RWPE2 (cell line): ENCODE measurements at regions not wholly inside any gene's neighbourhood (a gene's known extent, or its start where the extent isn't known, plus 50 kb on each side); places are given as distances from the start of the nearest gene placed in this dataset.

Experiments
- ATAC-seq: fragments of 200-7000 bp; cut with Tn5 transposase; 3 replicates; pipeline ENCODE4 v1.9.1; 2021; ENCODE audit warnings: low read depth
- DNase-seq: peaks from one replicate; pipeline ENCODE4 v3.0.0-alpha.2; 2020; ENCODE audit warnings: low spot score
- H3K27ac ChIP-seq: fragments of 450-650 bp; 2 replicates; pipeline ENCODE4 v1.5.1; 2017; ENCODE audit warnings: mild to moderate bottlenecking; ENCODE audit not compliant: poor library complexity, severe bottlenecking
- H3K27me3 ChIP-seq: fragments of 250-450 bp; sonication (Bioruptor Pico); 2 replicates; pipeline ENCODE4 v1.5.1; 2021; ENCODE audit warnings: mild to moderate bottlenecking, moderate library complexity; ENCODE audit not compliant: insufficient read depth, poor library complexity, severe bottlenecking
- H3K36me3 ChIP-seq: fragments of 250-450 bp; sonication (Bioruptor Pico); 2 replicates; pipeline ENCODE4 v1.5.1; 2020; ENCODE audit warnings: low read depth, mild to moderate bottlenecking, moderate library complexity
- H3K4me1 ChIP-seq: fragments of 250-450 bp; sonication (Bioruptor Pico); 2 replicates; pipeline ENCODE4 v1.5.1; 2021; ENCODE audit warnings: mild to moderate bottlenecking, moderate library complexity; ENCODE audit not compliant: insufficient read depth, poor library complexity, severe bottlenecking
- H3K4me3 ChIP-seq: fragments of 250-450 bp; sonication (Bioruptor Pico); 2 replicates; pipeline ENCODE4 v1.5.1; 2021; ENCODE audit warnings: mild to moderate bottlenecking, moderate library complexity; ENCODE audit not compliant: severe bottlenecking
- H3K9me3 ChIP-seq: fragments of 250-450 bp; sonication (Bioruptor Pico); 2 replicates; pipeline ENCODE4 v1.5.1; 2021; ENCODE audit warnings: mild to moderate bottlenecking, moderate library complexity; ENCODE audit not compliant: severe bottlenecking
- TF ChIP-seq, protein P1 (sequence below): fragments of 450-650 bp; IDR thresholded peaks from one replicate; pipeline ENCODE4 v1.5.1; 2017; ENCODE audit warnings: mild to moderate bottlenecking, moderate library complexity; ENCODE audit not compliant: poor library complexity, severe bottlenecking

DNA sequence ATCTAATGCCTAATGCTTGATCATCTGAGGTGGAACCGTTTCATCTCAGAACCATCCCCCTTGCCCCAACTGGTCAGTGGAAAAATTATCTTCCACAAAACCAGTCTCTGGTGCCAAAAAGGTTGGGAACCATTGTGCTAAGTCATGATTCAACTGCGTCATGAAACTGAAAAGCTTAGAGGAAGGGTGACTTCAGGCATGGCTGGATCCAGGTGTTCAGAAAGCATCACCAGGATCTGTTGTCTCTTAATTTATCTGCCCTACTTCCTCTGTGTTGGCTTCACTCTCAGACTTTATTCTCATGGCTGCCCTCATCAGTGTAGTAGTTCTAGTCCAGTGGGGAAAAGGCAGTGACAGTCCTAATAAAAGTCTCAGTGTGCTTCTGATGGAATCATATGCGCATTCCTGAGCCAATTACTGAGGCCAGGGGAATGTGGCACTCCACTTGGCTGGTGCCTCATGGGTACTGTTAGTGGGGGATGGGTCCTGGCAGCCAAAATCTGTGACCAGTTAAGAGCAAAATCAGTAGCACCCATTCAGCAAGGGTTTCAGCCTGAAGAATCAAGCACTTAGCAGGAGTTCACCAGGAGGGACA, 110.3 kb downstream of the WNT5A start:
- TF ChIP-seq, protein P1, sequence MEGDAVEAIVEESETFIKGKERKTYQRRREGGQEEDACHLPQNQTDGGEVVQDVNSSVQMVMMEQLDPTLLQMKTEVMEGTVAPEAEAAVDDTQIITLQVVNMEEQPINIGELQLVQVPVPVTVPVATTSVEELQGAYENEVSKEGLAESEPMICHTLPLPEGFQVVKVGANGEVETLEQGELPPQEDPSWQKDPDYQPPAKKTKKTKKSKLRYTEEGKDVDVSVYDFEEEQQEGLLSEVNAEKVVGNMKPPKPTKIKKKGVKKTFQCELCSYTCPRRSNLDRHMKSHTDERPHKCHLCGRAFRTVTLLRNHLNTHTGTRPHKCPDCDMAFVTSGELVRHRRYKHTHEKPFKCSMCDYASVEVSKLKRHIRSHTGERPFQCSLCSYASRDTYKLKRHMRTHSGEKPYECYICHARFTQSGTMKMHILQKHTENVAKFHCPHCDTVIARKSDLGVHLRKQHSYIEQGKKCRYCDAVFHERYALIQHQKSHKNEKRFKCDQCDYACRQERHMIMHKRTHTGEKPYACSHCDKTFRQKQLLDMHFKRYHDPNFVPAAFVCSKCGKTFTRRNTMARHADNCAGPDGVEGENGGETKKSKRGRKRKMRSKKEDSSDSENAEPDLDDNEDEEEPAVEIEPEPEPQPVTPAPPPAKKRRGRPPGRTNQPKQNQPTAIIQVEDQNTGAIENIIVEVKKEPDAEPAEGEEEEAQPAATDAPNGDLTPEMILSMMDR: no peak
- ATAC-seq (no peak), DNase-seq (no peak)
- no peak overlapping the region for H3K27ac ChIP-seq
- H3K4me3 ChIP-seq: no peak overlapping the region
- no peaks in the 10 kb centered on the region for H3K36me3 ChIP-seq
- peaks cover 14% of the 10 kb centered on the region for H3K27me3 ChIP-seq
- no peaks in the 10 kb centered on the region for H3K4me1 ChIP-seq
- no peaks in the 10 kb centered on the region for H3K9me3 ChIP-seq

DNA sequence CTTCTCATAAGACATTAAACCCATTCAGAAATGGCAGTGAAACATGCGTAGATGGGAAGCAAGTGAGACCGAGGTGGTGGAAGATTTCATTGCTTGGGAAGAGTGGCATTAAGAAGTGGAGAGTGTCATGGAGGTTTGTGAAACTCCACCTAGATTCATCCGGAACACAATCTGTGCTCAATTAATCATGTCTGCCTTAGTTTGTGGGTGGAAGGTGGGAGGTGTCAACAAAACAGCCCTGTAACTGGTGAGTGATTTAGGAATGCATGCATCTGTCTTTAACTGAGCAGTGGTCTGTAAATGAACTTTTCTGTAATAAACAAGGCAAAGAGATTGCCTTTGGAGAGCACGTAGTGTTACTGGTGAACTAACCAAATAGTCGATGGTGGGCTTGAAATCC, 113.7 kb downstream of the WNT5A start:
- DNase-seq: no peak
- no peaks in the 10 kb centered on the region for H3K36me3 ChIP-seq
- H3K4me1 ChIP-seq: no peaks in the 10 kb centered on the region
- H3K27ac ChIP-seq: no peak overlapping the region
- no peaks in the 10 kb centered on the region for H3K9me3 ChIP-seq
- no peak for ATAC-seq
- no peak overlapping the region for H3K4me3 ChIP-seq
- H3K27me3 ChIP-seq: no peaks in the 10 kb centered on the region
- TF ChIP-seq, protein P1: no peak

DNA sequence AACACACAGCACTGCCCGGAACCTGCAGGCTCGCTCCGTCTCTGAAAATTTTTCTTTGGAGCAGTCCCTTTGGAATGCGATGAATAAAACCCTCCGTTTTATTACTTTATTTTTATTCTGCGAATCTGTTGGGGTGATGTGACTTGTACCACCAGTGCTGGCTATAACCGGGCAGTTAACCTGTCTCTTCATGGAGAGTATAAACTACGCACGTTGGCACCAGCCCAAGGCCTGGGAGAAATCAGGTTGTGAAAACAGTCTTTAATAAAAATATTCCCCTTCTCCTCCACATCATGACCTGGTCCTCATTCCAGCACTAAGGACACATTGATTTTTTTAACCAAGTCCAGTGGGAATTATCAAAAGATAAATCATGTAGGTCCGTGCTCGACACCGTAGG, 116.8 kb downstream of the WNT5A start:
- Histone ChIP-seq H3K27ac (no peak overlapping the region), H3K4me3 (no peak overlapping the region), H3K4me1 (no peaks in the 10 kb centered on the region), H3K9me3 (no peaks in the 10 kb centered on the region), H3K36me3 (no peaks in the 10 kb centered on the region), H3K27me3 (no peaks in the 10 kb centered on the region)
- TF ChIP-seq, protein P1: no peak
- ATAC-seq: no peak
- DNase-seq: no peak

DNA sequence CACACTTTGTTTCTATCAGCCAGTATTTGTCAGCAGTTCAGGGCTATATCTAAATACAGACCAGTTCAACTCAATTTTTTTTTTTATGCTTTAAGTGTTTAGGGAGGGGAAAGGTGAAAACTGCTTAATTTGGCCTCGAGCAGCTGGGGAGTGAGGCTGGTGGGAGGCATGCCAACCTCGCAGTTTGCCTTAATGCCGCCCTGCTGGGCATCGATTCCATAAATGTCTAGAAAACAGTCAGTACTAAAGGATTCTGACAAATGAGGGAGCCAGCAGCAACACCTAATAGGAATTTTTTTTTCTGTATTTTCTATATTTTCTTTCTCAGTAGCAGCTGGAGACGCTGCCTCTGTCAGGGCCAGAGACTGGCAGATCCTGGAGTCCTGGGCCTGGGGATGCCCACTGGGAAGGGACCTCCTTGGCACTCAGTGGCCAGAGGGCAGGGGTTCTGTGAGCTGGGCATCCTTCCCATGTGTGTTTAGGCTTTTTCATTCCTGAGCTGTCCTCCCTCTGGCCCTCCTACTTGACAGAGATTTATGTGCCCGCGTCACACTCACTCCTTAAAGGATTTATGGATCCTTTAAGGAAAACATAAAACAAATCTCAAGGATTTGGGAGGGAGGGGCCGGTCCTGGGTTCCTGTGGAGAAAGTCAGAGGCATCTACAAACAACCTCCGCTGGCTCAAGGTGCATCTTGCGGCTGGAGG, 117.8 kb downstream of the WNT5A start:
- Histone ChIP-seq H3K27ac (no peak overlapping the region), H3K4me3 (no peak overlapping the region), H3K27me3 (no peaks in the 10 kb centered on the region), H3K36me3 (no peaks in the 10 kb centered on the region), H3K4me1 (no peaks in the 10 kb centered on the region), H3K9me3 (no peaks in the 10 kb centered on the region)
- ATAC-seq: no peak
- DNase-seq: no peak
- TF ChIP-seq, protein P1: no peak

DNA sequence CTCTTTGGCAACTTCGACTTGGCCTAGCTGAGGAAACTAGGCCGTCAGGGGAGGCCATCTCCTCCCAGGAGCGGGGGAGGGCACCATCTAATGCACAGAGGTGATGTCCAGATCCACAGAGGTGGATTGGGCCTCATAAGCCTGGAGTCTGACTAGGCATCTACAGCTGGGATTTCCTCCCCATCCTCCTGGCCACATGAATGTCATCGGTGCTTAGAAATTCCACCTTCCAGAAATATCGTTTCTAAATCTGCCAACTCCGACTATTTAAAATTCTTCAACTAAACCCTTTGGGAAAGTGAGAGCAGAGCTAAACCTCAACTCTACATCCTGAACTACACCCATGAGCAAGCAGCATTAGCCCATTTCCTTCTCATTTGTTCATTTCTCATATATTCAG, 118.7 kb downstream of the WNT5A start:
- Histone ChIP-seq H3K27ac (no peak overlapping the region), H3K4me3 (no peak overlapping the region), H3K4me1 (no peaks in the 10 kb centered on the region), H3K9me3 (no peaks in the 10 kb centered on the region), H3K36me3 (no peaks in the 10 kb centered on the region), H3K27me3 (no peaks in the 10 kb centered on the region)
- ATAC-seq (no peak), DNase-seq (no peak)
- TF ChIP-seq, protein P1: no peak
